ENCODE measurements at regions not wholly inside any gene's neighbourhood (a gene's known extent, or its start where the extent isn't known, plus 50 kb on each side); places are given as distances from the start of the nearest gene placed in this dataset.

- DNase-seq (ENCODE audit: low read depth in 1 of 2, low spot score in 2 of 2): no peak
Observed at GRCh38 chr1:83012950-83013349, 986.0 kb downstream of the TTLL7 start.

GRCh38 chr1:83011265-83011664, 987.7 kb downstream of the TTLL7 start:
- H3K4me1 ChIP-seq (replicated peaks): no peaks in the 10 kb centered on the region
- no peak for DNase-seq (ENCODE audit: low read depth in 1 of 2, low spot score in 2 of 2)
- no peak overlapping the region for H3K27ac ChIP-seq
- H3K4me3 ChIP-seq: no peak overlapping the region
- no peaks in the 10 kb centered on the region for H3K27me3 ChIP-seq (replicated peaks)
- H3K36me3 ChIP-seq: no peaks in the 10 kb centered on the region
- no peaks in the 10 kb centered on the region for H3K9me3 ChIP-seq (replicated peaks)

More at GRCh38 chr1:83012950-83013349, 986.0 kb downstream of the TTLL7 start:
- Histone ChIP-seq H3K4me1 (replicated peaks) (no peaks in the 10 kb centered on the region), H3K27ac (no peak overlapping the region), H3K36me3 (no peaks in the 10 kb centered on the region), H3K9me3 (replicated peaks) (no peaks in the 10 kb centered on the region), H3K4me3 (no peak overlapping the region), H3K27me3 (replicated peaks) (no peaks in the 10 kb centered on the region)

- no peak overlapping the region for H3K27ac ChIP-seq
- no peaks in the 10 kb centered on the region for H3K36me3 ChIP-seq
- no peaks in the 10 kb centered on the region for H3K27me3 ChIP-seq (replicated peaks)
- no peak for DNase-seq (ENCODE audit: low read depth in 1 of 2, low spot score in 2 of 2)
- H3K4me3 ChIP-seq: no peak overlapping the region
- H3K9me3 ChIP-seq (replicated peaks): no peaks in the 10 kb centered on the region
- H3K4me1 ChIP-seq (replicated peaks): no peaks in the 10 kb centered on the region
Observed at GRCh38 chr1:83006271-83006670, 992.7 kb downstream of the TTLL7 start.

DNA sequence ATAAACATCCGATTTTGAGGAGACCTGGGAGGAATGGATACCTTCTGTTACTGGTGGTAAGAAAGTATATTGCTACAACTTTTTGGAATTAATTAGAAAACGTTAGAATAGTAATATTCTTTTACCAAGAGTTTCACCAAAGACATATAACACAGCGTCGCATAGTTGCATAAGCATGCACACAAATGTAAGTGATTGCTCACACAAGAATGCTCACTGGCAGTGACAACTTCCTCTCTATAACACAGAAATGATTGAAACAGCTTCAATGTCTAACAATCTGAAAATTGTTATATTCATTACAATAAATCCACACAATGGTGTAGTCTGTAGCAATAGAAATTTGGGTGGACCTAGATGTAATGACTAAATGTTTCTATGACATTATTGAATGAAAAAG, 998.6 kb downstream of the TTLL7 start:
- no peak for DNase-seq (ENCODE audit: low read depth in 1 of 2, low spot score in 2 of 2)
- Histone ChIP-seq H3K9me3 (replicated peaks) (no peaks in the 10 kb centered on the region), H3K4me3 (no peak overlapping the region), H3K27me3 (replicated peaks) (no peaks in the 10 kb centered on the region), H3K36me3 (no peaks in the 10 kb centered on the region), H3K27ac (no peak overlapping the region), H3K4me1 (replicated peaks) (no peaks in the 10 kb centered on the region)

DNA sequence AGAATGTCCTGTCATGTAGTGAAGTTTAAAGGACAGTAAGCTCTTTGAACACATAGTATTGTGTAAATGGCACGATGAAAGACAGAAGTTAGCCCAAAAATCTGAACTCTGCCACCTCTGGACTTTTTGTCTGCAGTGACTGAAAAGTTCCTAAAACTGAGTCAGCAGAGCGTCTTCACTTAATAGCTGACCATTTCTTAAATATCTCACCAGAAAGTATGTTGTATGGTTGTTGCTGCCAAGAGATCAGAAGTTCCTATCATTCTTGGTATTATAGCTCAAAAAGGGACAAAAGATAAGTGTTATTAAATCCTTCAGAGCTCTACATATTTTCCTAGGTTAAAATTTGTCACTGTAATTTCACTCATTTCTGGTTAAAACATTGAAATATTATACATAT, 1003.0 kb downstream of the TTLL7 start:
- no peaks in the 10 kb centered on the region for H3K36me3 ChIP-seq
- no peaks in the 10 kb centered on the region for H3K4me1 ChIP-seq (replicated peaks)
- H3K27ac ChIP-seq: no peak overlapping the region
- DNase-seq (ENCODE audit: low read depth in 1 of 2, low spot score in 2 of 2): no peak
- H3K27me3 ChIP-seq (replicated peaks): no peaks in the 10 kb centered on the region
- no peak overlapping the region for H3K4me3 ChIP-seq
- H3K9me3 ChIP-seq (replicated peaks): no peaks in the 10 kb centered on the region

GRCh38 chr1:82994616-82995263, 1004.2 kb downstream of the TTLL7 start:
- no peaks in the 10 kb centered on the region for H3K27me3 ChIP-seq (replicated peaks)
- no peaks in the 10 kb centered on the region for H3K9me3 ChIP-seq (replicated peaks)
- no peaks in the 10 kb centered on the region for H3K36me3 ChIP-seq
- no peak for DNase-seq (ENCODE audit: low read depth in 1 of 2, low spot score in 2 of 2)
- no peak overlapping the region for H3K4me3 ChIP-seq
- H3K4me1 ChIP-seq (replicated peaks): no peaks in the 10 kb centered on the region
- H3K27ac ChIP-seq: no peak overlapping the region

- DNase-seq (ENCODE audit: low read depth in 1 of 2, low spot score in 2 of 2): no peak
- H3K36me3 ChIP-seq: no peaks in the 10 kb centered on the region
- H3K4me3 ChIP-seq: no peak overlapping the region
- H3K9me3 ChIP-seq (replicated peaks): no peaks in the 10 kb centered on the region
- H3K27me3 ChIP-seq (replicated peaks): no peaks in the 10 kb centered on the region
- no peak overlapping the region for H3K27ac ChIP-seq
- no peaks in the 10 kb centered on the region for H3K4me1 ChIP-seq (replicated peaks)
Observed at GRCh38 chr1:82991569-82991968, 1007.4 kb downstream of the TTLL7 start.

DNA sequence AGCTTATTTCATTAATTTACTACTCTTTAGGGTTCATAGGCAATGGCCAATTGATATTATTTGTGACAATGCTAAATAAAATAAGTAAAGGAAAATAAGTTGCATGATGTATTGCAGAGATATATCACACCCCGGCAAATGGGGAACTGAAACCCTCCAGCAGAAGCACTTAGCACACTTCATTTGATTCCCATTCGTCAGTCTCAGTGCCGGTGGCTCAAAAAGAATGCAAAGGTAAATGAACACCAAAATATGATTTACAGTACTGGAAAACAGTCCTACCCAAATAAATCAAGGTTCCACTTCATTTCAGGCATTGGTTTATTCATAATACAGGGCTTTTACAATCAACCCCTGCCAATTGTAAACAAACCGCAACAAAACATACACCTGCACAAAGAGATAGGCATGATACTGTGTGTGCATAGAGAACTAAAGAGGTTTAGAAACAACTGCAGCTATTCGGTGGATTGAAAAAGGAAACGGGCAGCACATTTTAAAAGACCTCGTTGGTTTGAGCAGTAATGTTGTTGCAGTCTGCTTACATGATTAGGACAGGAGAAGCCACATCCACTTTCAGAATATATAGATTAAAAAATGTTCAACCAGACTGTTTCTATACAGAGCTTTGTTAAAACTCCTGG, 1019.2 kb downstream of the TTLL7 start:
- no peaks in the 10 kb centered on the region for H3K27me3 ChIP-seq (replicated peaks)
- no peaks in the 10 kb centered on the region for H3K36me3 ChIP-seq
- no peak overlapping the region for H3K27ac ChIP-seq
- no peak for DNase-seq (ENCODE audit: low read depth in 1 of 2, low spot score in 2 of 2)
- no peaks in the 10 kb centered on the region for H3K4me1 ChIP-seq (replicated peaks)
- no peak overlapping the region for H3K4me3 ChIP-seq
- no peaks in the 10 kb centered on the region; the same call in 1 of the 2 replicates for H3K9me3 ChIP-seq (replicated peaks)

- Histone ChIP-seq H3K9me3 (replicated peaks) (no peaks in the 10 kb centered on the region; the same call in 1 of the 2 replicates), H3K4me3 (no peak overlapping the region)
- no peak for DNase-seq (ENCODE audit: low read depth in 1 of 2, low spot score in 2 of 2)
Observed at GRCh38 chr1:82978461-82979324, 1020.2 kb downstream of the TTLL7 start.

DNA sequence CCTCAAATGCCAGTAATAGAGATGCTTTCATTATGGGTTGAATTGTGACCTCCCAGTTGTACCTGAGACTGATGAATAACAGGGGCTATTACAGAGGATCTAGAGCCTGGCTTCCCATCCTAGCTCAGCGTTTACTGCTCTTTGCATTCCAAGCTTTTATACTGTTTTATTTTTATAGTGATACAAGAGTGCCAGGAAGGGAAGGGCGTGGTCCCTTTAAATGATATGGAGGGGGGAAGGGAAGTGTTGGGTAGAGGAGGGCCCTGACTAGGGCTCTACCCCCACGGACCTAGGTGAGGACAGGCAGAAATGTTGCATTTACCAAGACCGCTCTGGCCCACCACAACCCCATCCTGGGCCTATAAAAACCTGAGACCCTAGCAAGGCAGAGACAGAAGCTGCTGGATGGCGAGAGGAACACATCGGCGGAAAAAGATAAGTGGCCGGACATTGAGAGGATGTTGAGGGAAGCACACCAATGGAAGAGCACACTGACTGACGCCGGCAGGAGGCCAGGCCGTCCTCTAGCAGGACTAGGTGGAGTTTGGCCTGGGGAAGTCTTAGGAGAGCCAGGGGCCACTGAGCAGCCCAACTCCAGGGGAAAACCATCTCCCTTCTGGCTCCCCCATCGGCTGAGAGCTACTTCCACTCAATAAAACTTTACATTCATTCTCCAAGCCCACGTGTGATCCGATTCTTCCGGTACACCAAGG, 1025.9 kb downstream of the TTLL7 start:
- DNase-seq (ENCODE audit: low read depth in 1 of 2, low spot score in 2 of 2): no peak
- no peaks in the 10 kb centered on the region for H3K27me3 ChIP-seq (replicated peaks)

More at GRCh38 chr1:82978461-82979324, 1020.2 kb downstream of the TTLL7 start:
- Histone ChIP-seq H3K4me1 (replicated peaks) (no peaks in the 10 kb centered on the region), H3K27me3 (replicated peaks) (no peaks in the 10 kb centered on the region), H3K36me3 (no peaks in the 10 kb centered on the region), H3K27ac (no peak overlapping the region)

DNA sequence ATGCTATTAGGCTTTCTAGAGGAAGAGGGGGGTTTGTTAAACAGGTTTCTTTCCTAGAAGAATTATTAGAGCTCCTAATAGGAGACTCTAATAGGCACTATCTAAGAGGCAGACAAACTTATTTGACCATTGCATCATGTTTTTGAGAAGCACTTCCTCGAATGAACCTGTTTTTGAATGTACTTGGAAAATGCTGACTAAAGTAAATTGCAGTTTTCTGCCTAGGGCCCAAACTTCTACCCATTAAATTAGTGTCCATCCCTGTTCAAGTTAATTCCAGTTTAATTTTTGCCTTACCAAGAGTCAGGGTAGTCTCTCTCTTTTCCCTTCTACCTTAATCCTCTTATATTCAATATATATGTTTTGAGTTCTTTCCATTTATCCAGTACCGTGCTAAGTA, 1029.6 kb downstream of the TTLL7 start:
- no peak overlapping the region for H3K4me3 ChIP-seq
- no peak for DNase-seq (ENCODE audit: low read depth in 1 of 2, low spot score in 2 of 2)
- no peaks in the 10 kb centered on the region for H3K36me3 ChIP-seq
- no peaks in the 10 kb centered on the region for H3K9me3 ChIP-seq (replicated peaks)
- no peak overlapping the region for H3K27ac ChIP-seq
- no peaks in the 10 kb centered on the region for H3K27me3 ChIP-seq (replicated peaks)
- no peaks in the 10 kb centered on the region for H3K4me1 ChIP-seq (replicated peaks)

More for the DNA sequence above, 1025.9 kb downstream of the TTLL7 start:
- H3K4me3 ChIP-seq: no peak overlapping the region
- H3K27ac ChIP-seq: no peak overlapping the region
- H3K36me3 ChIP-seq: no peaks in the 10 kb centered on the region
- H3K4me1 ChIP-seq (replicated peaks): no peaks in the 10 kb centered on the region
- H3K9me3 ChIP-seq (replicated peaks): no peaks in the 10 kb centered on the region

GRCh38 chr1:82962658-82963057, 1036.3 kb downstream of the TTLL7 start:
- DNase-seq (ENCODE audit: low read depth in 1 of 2, low spot score in 2 of 2): no peak
- Histone ChIP-seq H3K9me3 (replicated peaks) (no peaks in the 10 kb centered on the region), H3K36me3 (no peaks in the 10 kb centered on the region), H3K4me3 (no peak overlapping the region), H3K4me1 (replicated peaks) (no peaks in the 10 kb centered on the region), H3K27me3 (replicated peaks) (no peaks in the 10 kb centered on the region), H3K27ac (no peak overlapping the region)

- Histone ChIP-seq H3K27me3 (replicated peaks) (no peaks in the 10 kb centered on the region), H3K4me3 (no peak overlapping the region), H3K4me1 (replicated peaks) (no peaks in the 10 kb centered on the region), H3K9me3 (replicated peaks) (no peaks in the 10 kb centered on the region), H3K27ac (no peak overlapping the region), H3K36me3 (no peaks in the 10 kb centered on the region)
- DNase-seq (ENCODE audit: low read depth in 1 of 2, low spot score in 2 of 2): no peak
Observed at GRCh38 chr1:82950606-82951200, 1048.2 kb downstream of the TTLL7 start.
